HG03378 (cell line): ENCODE measurements at regions not wholly inside any gene's neighbourhood (a gene's known extent, or its start where the extent isn't known, plus 50 kb on each side); places are given as distances from the start of the nearest gene placed in this dataset.
A peak's percentile ranks its signal among the peaks of the same experiment; 100 is the strongest.

ENCODE experiments used
- ATAC-seq: cut with Tn5 transposase; IDR thresholded peaks from one replicate; pipeline ENCODE4 v1.9.1; 2021; ENCODE audit warnings: mild to moderate bottlenecking, moderate library complexity; ENCODE audit not compliant: unreplicated experiment

DNA sequence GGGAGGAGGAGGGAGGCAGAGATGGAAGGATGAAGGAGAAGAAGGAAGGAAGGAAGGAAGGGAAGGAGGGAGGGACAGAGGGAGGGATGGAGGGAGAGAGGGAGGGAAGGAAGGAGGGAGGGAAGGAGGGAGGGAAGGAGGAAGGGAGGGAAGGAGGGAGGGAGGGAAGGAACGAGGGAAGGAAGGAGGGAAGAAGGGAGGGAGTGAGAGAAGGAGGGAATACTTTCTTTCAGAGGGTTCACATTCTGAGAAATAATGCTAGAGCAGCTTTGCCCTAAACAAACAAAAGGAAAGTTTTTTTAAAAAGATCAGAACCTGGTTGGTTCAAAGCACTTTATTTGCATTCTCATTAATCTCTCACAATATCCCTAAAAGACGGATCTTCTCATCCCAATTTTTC, 96.1 kb upstream of the NXT1 start:
- no peak for ATAC-seq

- ATAC-seq: no peak
Measured at GRCh38 chr20:23254034-23254433, 96.6 kb upstream of the NXT1 start.

DNA sequence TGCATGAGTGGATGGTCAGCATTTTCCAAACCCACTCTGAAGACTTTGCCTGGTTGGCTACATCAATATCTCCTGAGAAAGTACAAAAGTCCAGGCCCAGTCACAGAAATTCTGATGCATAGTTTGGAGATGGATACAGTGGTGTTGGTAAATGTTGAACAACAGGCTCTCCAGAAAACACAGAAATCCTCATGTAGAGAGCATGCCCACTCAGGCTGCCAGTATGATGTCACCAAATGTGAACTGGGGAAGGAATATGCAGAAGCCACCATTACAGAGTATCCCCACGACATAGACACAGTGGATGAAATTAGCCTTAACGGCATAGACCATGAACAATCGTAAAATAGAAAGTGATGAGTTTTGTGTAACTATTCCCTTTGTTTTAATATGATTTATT, 97.1 kb upstream of the NXT1 start:
- ATAC-seq: no peak

GRCh38 chr20:23251779-23252178, 98.8 kb upstream of the NXT1 start:
- no peak for ATAC-seq

DNA sequence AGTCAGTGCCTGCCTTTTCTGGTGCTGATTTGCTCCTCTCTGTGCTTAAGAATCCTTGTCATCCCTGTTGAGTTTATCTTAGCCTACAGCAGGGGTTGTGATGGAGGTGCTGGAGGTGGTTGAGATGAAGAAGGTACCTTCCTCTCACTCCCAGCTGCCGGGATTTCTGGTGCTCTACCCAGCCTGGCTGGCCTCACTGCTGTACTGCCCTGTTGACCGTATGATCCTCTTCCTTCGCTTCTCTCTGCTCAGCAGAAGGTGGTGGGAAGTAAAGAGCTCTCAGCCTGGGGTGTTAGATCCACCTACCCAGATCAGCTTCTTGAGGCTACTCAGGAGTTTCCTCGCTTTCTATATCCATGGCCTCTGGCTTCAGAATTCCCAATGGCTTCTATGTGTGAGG, 101.0 kb upstream of the NXT1 start:
- no peak for ATAC-seq

GRCh38 chr20:23248461-23248882, 102.1 kb upstream of the NXT1 start:
- no peak for ATAC-seq

DNA sequence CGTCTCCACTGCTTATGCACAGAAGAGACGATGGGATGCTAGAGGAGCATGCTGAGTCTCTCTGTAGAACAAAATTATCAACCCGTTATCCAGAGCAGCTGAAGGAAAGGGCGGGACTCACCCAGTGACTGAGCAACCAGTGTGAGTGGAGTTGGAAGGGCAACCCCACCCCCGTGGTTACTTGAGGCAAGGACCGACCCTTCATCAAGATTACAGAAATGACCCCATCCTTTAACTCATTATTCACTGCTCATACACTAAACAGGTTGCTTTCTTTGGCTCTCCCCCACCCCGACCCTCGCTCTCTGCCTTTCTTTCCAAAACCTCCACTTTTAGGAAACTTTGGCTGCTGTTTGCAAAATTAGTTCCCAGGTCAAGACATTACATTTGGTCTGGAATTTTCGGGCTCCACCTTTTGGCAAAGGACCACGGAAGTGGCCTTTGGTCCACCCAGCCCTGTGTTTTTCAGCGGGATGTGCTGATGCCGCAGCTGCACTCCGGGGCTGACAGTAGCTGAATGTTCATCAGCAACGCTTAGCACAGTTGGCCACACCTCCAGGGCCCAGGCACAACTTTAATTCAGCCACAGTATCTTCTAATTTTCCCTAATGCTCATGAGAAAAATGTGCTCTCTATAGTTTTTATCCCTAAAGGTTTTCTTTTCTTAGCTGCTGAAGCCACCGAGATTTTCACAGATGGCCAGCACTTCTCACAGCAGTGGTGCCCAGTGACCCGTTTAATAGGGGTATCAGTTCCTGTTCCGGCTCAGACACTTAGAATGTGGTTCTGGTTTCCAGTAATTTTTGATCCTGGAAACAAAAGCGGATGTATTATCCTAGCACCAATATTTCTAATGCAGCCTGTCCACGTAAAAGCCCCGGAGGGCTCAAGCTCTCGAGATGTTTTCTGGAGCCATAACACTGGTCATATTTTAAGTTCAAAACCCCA, 103.6 kb upstream of the NXT1 start:
- ATAC-seq: no peak

DNA sequence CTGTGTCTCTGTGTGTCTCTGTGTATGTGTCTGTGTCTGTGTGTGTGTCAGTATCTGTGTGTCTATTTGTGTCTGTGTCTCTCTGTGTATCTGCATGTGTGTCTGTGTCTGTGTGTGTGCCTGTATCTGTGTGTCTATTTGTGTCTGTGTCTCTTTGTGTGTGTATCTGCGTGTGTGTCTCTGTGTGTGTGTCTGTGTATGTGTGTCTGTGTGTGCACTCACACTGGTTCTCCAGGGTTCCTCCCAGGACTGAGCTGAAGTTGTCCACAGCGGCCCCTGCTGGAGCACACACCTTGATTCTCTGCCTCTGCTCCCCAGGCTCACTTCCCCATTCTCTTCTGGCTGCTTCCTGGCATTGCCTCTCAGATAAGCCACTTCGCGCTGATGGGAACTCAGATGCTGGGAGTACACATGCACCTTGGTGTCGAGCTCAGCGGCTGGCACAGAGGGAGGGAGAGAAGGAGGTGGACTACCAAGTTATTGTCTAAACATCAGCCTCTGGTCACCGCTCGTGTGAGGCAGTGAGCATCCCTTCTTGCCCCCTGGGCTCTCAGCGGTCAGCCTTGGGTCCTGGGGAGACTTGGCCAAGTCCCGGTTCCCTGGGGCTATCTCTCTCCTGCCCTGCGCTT, 104.9 kb upstream of the NXT1 start:
- peak; percentile 69 for ATAC-seq

GRCh38 chr20:23244916-23245552, 105.6 kb upstream of the NXT1 start:
- ATAC-seq: no peak

DNA sequence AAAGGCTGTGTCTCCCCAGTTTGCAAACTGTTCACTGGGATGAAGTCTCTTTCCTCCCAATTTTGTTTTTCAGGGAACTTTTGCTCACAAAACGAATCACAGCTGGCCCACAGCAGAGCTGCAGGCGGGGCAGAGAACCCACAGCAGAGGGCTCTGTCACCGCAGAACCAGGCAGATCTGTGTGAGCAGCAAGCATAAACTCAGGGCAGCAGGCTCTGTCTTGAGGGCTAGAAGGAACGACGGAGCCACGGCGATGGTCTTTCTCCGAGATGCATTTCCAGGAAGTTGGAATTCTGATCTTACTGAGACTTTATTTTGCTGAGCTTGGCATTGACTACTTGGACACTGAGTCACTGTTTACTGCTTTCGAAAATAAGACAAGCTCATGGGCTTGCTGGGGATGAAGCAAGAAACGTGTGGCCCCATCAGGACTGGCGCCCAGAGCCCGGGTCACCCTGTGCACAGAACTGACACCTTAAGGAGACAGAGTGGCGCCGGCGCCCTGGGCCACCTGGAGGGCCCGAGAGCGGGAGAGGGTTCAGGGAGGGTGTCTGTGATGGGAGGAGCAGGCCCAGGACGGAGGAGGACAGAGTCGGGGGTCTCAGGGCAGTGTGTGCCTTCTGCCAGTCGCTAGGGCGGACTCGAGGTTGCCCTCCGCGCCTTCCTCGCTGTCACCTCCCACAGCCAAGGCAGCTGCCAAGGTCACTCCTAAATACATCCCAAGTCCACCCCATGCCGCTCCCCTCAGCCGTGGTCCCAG, 106.3 kb upstream of the NXT1 start:
- no peak for ATAC-seq

DNA sequence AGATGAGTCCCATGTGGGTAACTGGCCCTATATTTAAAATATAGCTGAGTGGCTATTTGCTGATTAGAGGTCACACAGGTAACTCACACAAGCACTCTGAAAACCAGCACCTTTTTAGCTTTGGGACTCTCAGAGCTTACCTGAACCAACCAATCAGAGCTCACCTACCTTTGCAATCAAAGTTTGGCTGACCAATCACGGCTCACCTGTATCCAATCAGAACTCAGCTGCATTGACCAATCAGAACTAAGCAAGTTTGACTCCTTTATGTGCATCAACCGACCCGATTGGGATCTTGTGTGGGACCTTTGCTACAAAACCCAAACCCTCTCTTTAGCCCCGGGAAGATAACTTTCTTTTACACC, 106.8 kb upstream of the NXT1 start:
- ATAC-seq: no peak

- no peak for ATAC-seq
Measured at GRCh38 chr20:23242556-23243180, 107.9 kb upstream of the NXT1 start.

- no peak for ATAC-seq
Measured at GRCh38 chr20:23242104-23242503, 108.5 kb upstream of the NXT1 start.

DNA sequence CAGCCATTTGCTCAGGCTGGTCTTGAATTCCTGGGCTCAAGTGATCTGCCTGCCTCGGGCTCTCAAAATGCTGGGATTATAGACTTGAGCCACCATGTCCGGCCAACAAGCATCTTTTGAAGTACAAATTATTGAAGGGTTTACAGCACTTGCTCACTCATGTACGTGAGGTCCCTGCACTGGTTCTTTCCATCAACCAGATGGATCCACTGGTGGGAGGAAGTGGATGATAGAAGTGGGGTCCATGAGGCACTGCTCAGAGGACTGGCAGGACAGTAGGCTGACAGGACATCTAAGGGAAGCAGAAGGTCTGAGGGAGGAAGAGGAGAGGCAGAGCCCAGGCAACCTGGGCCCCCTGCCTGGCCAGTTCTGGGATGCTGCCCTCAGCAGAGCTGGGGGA, 109.2 kb upstream of the NXT1 start:
- no peak for ATAC-seq

DNA sequence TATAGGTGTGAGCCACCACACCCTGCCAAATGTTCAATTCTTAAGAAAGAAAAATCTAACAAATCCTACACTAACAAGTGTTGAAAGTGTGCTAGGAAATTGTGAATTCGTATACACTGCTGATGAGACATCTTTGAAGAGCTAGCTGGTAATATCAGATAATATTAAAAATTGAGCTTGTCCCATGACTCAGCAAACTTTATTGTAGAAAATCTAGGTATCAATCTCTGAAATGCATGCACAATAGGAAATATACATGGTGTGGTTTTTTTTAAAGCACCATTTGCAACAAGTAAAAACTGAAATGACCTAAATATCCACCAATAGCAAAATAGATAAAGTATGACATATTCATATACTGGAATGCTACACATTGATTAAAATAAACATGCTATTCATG, 110.1 kb upstream of the NXT1 start:
- ATAC-seq: no peak

DNA sequence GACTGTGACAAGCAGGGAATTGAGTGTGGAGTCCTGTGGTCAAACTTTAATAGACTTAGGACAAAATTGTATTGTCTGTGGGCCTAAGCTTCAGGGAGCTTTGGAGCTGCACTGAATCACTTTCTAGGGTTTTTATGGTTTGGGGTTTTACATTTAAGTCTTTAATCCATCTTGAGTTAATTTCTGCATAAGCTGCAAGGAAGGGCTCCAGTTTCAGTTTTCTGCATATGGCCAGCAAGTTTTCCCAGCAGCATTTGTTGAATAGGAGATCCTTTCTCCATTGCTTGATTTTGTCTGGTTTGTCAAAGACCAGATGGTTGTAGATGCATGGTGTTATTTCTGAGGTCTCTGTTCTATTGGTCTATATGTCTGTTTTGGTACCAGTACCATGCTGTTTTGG, 113.4 kb upstream of the NXT1 start:
- ATAC-seq: no peak

DNA sequence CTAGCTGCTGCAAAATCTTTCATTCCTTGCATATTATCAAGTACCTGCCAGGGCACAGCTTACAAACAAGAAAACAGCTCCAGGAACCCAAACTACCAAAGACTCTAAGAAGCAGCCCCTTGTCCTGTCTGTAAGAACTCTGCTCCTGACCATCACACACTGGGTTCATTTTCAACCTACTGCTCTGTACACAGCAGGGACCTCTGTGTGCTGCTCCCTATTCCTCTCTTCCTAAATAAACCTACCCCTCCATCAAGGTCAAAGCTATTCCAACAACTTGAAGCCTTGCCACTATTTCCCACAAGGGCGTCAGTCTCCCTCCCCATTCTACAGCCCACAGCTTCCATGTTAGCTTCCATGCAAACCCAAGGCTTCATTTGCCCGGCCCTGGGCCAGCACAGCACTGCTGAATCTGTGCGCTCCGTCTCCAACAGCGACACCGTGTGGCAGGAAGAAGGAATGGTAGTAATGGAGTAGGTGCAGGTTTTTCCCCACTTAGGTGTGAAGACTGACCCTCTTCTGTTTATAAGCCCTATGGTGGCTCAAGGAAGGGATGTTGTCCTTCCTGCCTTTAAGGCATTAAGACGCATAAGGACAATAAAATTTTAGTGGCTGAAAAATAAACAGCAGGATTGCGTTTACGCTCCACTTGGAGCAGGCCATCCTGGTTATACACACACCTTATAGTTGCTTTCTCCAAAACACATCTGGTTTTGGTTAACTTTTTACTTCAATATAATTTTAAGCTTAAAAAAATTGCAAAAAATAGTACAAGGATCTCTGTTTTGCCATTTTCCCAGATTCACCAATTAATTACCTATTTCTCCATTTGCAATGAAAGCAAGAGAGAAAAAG, 115.2 kb upstream of the NXT1 start:
- peak; percentile 62 for ATAC-seq

- ATAC-seq: no peak
Measured at GRCh38 chr20:23234311-23235078, 116.1 kb upstream of the NXT1 start.

DNA sequence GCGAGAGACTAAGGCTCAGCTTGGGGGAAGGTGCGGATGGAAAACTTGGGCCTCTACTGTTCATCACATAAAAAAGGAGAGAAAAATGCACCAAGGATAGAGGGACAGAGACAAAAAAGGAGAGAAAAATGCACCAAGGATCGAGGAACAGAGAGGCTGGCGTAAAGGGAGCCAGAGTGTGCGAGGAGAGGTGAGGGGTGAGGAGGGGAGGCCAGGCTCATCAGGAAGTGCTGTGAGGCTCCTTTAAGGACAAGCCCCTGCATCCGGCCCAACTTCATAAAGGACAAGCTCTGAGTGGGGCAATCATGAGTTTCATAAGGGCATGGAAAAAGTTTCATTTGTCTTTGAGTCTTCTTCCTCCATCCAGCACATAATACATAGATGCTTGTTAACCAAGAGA, 117.2 kb upstream of the NXT1 start:
- ATAC-seq: no peak
